HCT116 (cell line): ENCODE measurements at regions not wholly inside any gene's neighbourhood (a gene's known extent, or its start where the extent isn't known, plus 50 kb on each side); places are given as distances from the start of the nearest gene placed in this dataset.

ENCODE experiments used
- CTCF ChIP-seq, 3 experiments: fragments of 200-600 bp in 1 of 3; sonication (generic) in 1 of 3; IDR thresholded peaks in 2 of 3; conservative IDR thresholded peaks in 1 of 3; 2 replicates each; pipeline ENCODE4 v1.5.1; 2012 to 2017; ENCODE audit warnings: low read depth in 2 of 3, low read length in 2 of 3, antibody characterized with exemption in 1 of 3, borderline replicate concordance in 1 of 3, control low read depth in 1 of 3, mild to moderate bottlenecking in 1 of 3, mixed read lengths in 1 of 3, mixed run types in 1 of 3, moderate library complexity in 1 of 3; ENCODE audit not compliant: insufficient read depth in 1 of 3
- EGR1 ChIP-seq: IDR thresholded peaks from 2 replicates; pipeline ENCODE4 v1.6.1; 2012; ENCODE audit warnings: low read depth
- EZH2 ChIP-seq: fragments of 200-600 bp; sonication (generic); IDR thresholded peaks from 2 replicates; pipeline ENCODE4 v1.6.1; 2017; ENCODE audit warnings: antibody characterized with exemption, mixed run types
- FOSL1 ChIP-seq: IDR thresholded peaks from 2 replicates; pipeline ENCODE4 v1.6.1; 2012; ENCODE audit warnings: low read depth
- POLR2A ChIP-seq: IDR thresholded peaks from 2 replicates; pipeline ENCODE4 v1.7.0; 2011; ENCODE audit warnings: borderline replicate concordance; ENCODE audit not compliant: insufficient read depth, insufficient read length; ENCODE audit errors: extremely low read depth
- POLR2AphosphoS5 ChIP-seq: IDR thresholded peaks from 2 replicates; pipeline ENCODE4 v1.6.1; 2011; ENCODE audit warnings: mild to moderate bottlenecking, low read depth, low read length, moderate library complexity
- RAD21 ChIP-seq: IDR thresholded peaks from 2 replicates; pipeline ENCODE4 v1.6.1; 2012; ENCODE audit warnings: low read depth, mild to moderate bottlenecking
- REST ChIP-seq: IDR thresholded peaks from 2 replicates; pipeline ENCODE4 v1.6.1; 2012; ENCODE audit warnings: low read depth
- SP1 ChIP-seq: IDR thresholded peaks from 2 replicates; pipeline ENCODE4 v1.6.1; 2012; ENCODE audit warnings: low read depth
- SRF ChIP-seq: IDR thresholded peaks from 2 replicates; pipeline ENCODE4 v1.6.1; 2012; ENCODE audit warnings: low read depth
- TCF7L2 ChIP-seq: IDR thresholded peaks from 2 replicates; pipeline ENCODE4 v1.7.0; 2011; ENCODE audit warnings: borderline replicate concordance, inconsistent platforms; ENCODE audit not compliant: insufficient read depth, insufficient read length; ENCODE audit errors: extremely low read depth
- ZNF274 ChIP-seq: fragments of 200-500 bp; sonication (Bioruptor generic); IDR thresholded peaks from 2 replicates; pipeline ENCODE4 v1.6.1; 2014; ENCODE audit warnings: mild to moderate bottlenecking, low read depth, low read length, inconsistent platforms

- no peak for TF ChIP-seq CTCF (IDR thresholded peaks at IDR 0.05 in 2 of 3, conservative IDR thresholded peaks at IDR 0.05 in 1 of 3; ENCODE audit: borderline replicate concordance in 1 of 3, insufficient read depth in 1 of 3, low read depth in 2 of 3, low read length in 2 of 3)
- TF ChIP-seq POLR2AphosphoS5 = no peak
- no peak for TF ChIP-seq RAD21
- no peak for TF ChIP-seq SP1
- no peak for TF ChIP-seq ZNF274
- TF ChIP-seq REST = no peak
- no peak for TF ChIP-seq TCF7L2
- no peak for TF ChIP-seq SRF
- no peak for TF ChIP-seq POLR2A
- TF ChIP-seq EGR1 = no peak
- TF ChIP-seq EZH2 = no peak
- no peak for TF ChIP-seq FOSL1
Observed at GRCh38 chr15:62799919-62800318, 242.6 kb upstream of the TPM1 start.
